ENCODE measurements at regions not wholly inside any gene's neighbourhood (a gene's known extent, or its start where the extent isn't known, plus 50 kb on each side); places are given as distances from the start of the nearest gene placed in this dataset.

DNA sequence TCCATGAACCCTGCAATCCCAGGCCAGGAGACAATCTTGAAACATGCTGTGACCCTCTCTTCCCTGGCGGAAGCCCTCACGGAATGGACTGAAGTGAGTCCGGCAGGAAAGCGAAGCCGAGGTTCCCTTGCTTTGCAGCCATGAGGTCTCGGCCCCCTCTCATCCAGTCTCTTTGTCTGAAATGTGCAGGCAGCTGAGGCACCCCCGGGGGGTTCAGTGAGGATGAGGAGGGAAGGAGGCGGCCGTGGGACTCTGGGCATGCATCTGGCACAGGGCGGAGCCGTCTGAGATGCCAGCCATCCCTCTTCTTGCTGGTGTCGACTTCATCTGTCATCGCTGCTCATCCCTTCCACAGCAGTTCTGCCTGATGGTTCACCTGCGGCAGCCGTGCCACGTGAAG is 1485.7 kb downstream of the BRD1 start:
- ChIA-PET RAD21 (ENCODE audit: low non-redundant PET in 1 of 2, low total read pairs in 2 of 2, uncharacterized antibody in 2 of 2, unreplicated experiment in 2 of 2) (no interaction called here), CTCF (no interaction called here), POLR2A (no interaction called here)
- H3K27ac ChIP-seq (ENCODE audit: low read depth, low read length), result no peak overlapping the region
- H3K9me3 ChIP-seq (ENCODE audit: control insufficient read depth in 1 of 2, insufficient read depth in 1 of 2, low read depth in 1 of 2, low read length in 2 of 2), result no peaks in the 10 kb centered on the region; a peak in 1 of 4 replicates
- no peak for DNase-seq (ENCODE audit: low read depth, low spot score)
- no peaks in the 10 kb centered on the region for H3K36me3 ChIP-seq (ENCODE audit: control insufficient read depth in 1 of 2, insufficient read depth in 2 of 2, low read length in 2 of 2)
- H3K4me3 ChIP-seq (replicated peaks in 1 of 2; ENCODE audit: low read depth in 1 of 2, low read length in 2 of 2), result no peak overlapping the region
- intact Hi-C loops (cut with micrococcal nuclease), result no loop called here
- no TSS peak for BruUV-seq (replicated peaks)
- no peaks in the 10 kb centered on the region for H3K79me2 ChIP-seq (ENCODE audit: insufficient read depth, low read length)
- no peaks in the 10 kb centered on the region for H3K9me2 ChIP-seq (ENCODE audit: insufficient read depth)
- H3K27me3 ChIP-seq (ENCODE audit: insufficient read depth, low read length), result 0 out of 2 replicates have a peak, but pooled peaks cover 6% of the 10 kb centered on the region
- H3K4me2 ChIP-seq (ENCODE audit: low read length), result no peak overlapping the region
- TF ChIP-seq SRF (IDR thresholded peaks at IDR 0.05; ENCODE audit: low read depth), result no peak
- TF ChIP-seq, protein P1, sequence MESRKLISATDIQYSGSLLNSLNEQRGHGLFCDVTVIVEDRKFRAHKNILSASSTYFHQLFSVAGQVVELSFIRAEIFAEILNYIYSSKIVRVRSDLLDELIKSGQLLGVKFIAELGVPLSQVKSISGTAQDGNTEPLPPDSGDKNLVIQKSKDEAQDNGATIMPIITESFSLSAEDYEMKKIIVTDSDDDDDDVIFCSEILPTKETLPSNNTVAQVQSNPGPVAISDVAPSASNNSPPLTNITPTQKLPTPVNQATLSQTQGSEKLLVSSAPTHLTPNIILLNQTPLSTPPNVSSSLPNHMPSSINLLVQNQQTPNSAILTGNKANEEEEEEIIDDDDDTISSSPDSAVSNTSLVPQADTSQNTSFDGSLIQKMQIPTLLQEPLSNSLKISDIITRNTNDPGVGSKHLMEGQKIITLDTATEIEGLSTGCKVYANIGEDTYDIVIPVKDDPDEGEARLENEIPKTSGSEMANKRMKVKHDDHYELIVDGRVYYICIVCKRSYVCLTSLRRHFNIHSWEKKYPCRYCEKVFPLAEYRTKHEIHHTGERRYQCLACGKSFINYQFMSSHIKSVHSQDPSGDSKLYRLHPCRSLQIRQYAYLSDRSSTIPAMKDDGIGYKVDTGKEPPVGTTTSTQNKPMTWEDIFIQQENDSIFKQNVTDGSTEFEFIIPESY (IDR thresholded peaks at IDR 0.05; ENCODE audit: extremely low read depth, insufficient replicate concordance, low read length), result no peak
- TF ChIP-seq FOSL1 (IDR thresholded peaks at IDR 0.05; ENCODE audit: low read depth), result no peak
- TF ChIP-seq POLR2A (IDR thresholded peaks at IDR 0.05; ENCODE audit: borderline replicate concordance, extremely low read depth, insufficient read depth, insufficient read length), result no peak
- no peak for TF ChIP-seq EGR1 (IDR thresholded peaks at IDR 0.05; ENCODE audit: low read depth)
- no peak for TF ChIP-seq ZFX (IDR thresholded peaks at IDR 0.05)
- TF ChIP-seq TCF7L2 (IDR thresholded peaks at IDR 0.05; ENCODE audit: borderline replicate concordance, extremely low read depth, insufficient read depth, insufficient read length), result no peak
- no peak for TF ChIP-seq EZH2 (IDR thresholded peaks at IDR 0.05)
- no peak for TF ChIP-seq JUND (IDR thresholded peaks at IDR 0.05)
- TF ChIP-seq CBX3 (IDR thresholded peaks at IDR 0.05; ENCODE audit: low read depth), result no peak
- no peak for TF ChIP-seq SIN3A (IDR thresholded peaks at IDR 0.05; ENCODE audit: low read depth)
- H4K20me1 ChIP-seq (ENCODE audit: insufficient read depth), result no peaks in the 10 kb centered on the region
- H2AFZ ChIP-seq (ENCODE audit: low read depth, low read length, poor library complexity, severe bottlenecking), result no peak overlapping the region
- H3K9ac ChIP-seq (ENCODE audit: low read length), result no peak overlapping the region
- no peak for ATAC-seq
- no peaks in the 10 kb centered on the region for H3K4me1 ChIP-seq (ENCODE audit: control insufficient read depth in 1 of 2, insufficient read depth in 2 of 2, low read length in 2 of 2)
